ENCODE measurements at regions not wholly inside any gene's neighbourhood (a gene's known extent, or its start where the extent isn't known, plus 50 kb on each side); places are given as distances from the start of the nearest gene placed in this dataset.
A peak's percentile ranks its signal among the peaks of the same experiment; 100 is the strongest.

- no peak for DNase-seq
Observed at GRCh38 chr2:111219285-111219684, 98.6 kb downstream of the BCL2L11 start.

GRCh38 chr2:111219734-111220505 lies 99.2 kb downstream of the BCL2L11 start:
- no peak for DNase-seq

GRCh38 chr2:111220962-111221361 lies 100.2 kb downstream of the BCL2L11 start:
- no peak for DNase-seq

GRCh38 chr2:111221701-111222100 lies 101.0 kb downstream of the BCL2L11 start:
- DNase-seq, result peak; percentile 4

GRCh38 chr2:111222204-111222866 lies 101.6 kb downstream of the BCL2L11 start:
- DNase-seq, result no peak

- no peak for DNase-seq
Observed at GRCh38 chr2:111225856-111226255, 105.1 kb downstream of the BCL2L11 start.

GRCh38 chr2:111226876-111227700 lies 106.4 kb downstream of the BCL2L11 start:
- peak; percentile 5 for DNase-seq

GRCh38 chr2:111227716-111228141 lies 107.0 kb downstream of the BCL2L11 start:
- DNase-seq, result no peak

GRCh38 chr2:111231532-111232252 lies 111.0 kb downstream of the BCL2L11 start:
- DNase-seq, result no peak

GRCh38 chr2:111235192-111236015 lies 114.7 kb downstream of the BCL2L11 start:
- DNase-seq, result no peak

- DNase-seq, result peak; percentile 8
Observed at GRCh38 chr2:111236025-111236424, 115.3 kb downstream of the BCL2L11 start.

- DNase-seq, result no peak
Observed at GRCh38 chr2:111238296-111238695, 117.6 kb downstream of the BCL2L11 start.

- no peak for DNase-seq
Observed at GRCh38 chr2:111239107-111239506, 118.4 kb downstream of the BCL2L11 start.

- DNase-seq, result no peak
Observed at GRCh38 chr2:111239581-111240249, 119.0 kb downstream of the BCL2L11 start.

GRCh38 chr2:111243295-111243694 lies 122.6 kb downstream of the BCL2L11 start:
- no peak for DNase-seq

GRCh38 chr2:111244864-111245263 lies 124.2 kb downstream of the BCL2L11 start:
- DNase-seq, result no peak

GRCh38 chr2:111246620-111247061 lies 125.9 kb downstream of the BCL2L11 start:
- DNase-seq, result no peak

- DNase-seq, result no peak
Observed at GRCh38 chr2:111247491-111247890, 126.8 kb downstream of the BCL2L11 start.

- no peak for DNase-seq
Observed at GRCh38 chr2:111249806-111250205, 129.1 kb downstream of the BCL2L11 start.

- DNase-seq, result no peak
Observed at GRCh38 chr2:111250448-111251030, 129.8 kb downstream of the BCL2L11 start.

- DNase-seq, result no peak
Observed at GRCh38 chr2:111251711-111252110, 131.0 kb downstream of the BCL2L11 start.

Data from NCI-H1105 treated with DMSO at 0.1 percent for 48 hours (cell line).